Keratinocyte (primary cell): ENCODE measurements at regions not wholly inside any gene's neighbourhood (a gene's known extent, or its start where the extent isn't known, plus 50 kb on each side); places are given as distances from the start of the nearest gene placed in this dataset.
"Not testable (repeated sequence)": the region's sequence is repeated elsewhere in the genome, so short reads cannot be mapped to it uniquely, and the experiment has no call there.

Experiments used
- DNase-seq: peaks from one replicate; pipeline ENCODE4 v3.0.0-alpha.2; 2011; ENCODE audit warnings: low read depth, missing footprints, low spot score
- FAIRE-seq: peaks from 2 replicates; lab custom pipeline; 2011; peaks lifted over from hg19 to GRCh38; lab: Jason Lieb, UNC
- H2AFZ ChIP-seq: 2 replicates; pipeline ENCODE4 v1.6.0; 2012; ENCODE audit warnings: low read length, control low read depth, inconsistent platforms; ENCODE audit not compliant: control insufficient read depth
- H3K27ac ChIP-seq: 2 replicates; pipeline ENCODE4 v1.5.1; 2011; ENCODE audit warnings: low read length; ENCODE audit not compliant: control insufficient read depth, insufficient read depth
- H3K27me3 ChIP-seq: 3 replicates; pipeline ENCODE4 v1.6.0; 2011; ENCODE audit warnings: low read length; ENCODE audit not compliant: control insufficient read depth, insufficient read depth; ENCODE audit errors: extremely low read depth
- H3K36me3 ChIP-seq, 2 experiments: 2 replicates in 1 of 2; 3 replicates in 1 of 2; pipeline ENCODE4 v1.5.1; 2011; ENCODE audit warnings: low read length in 2 of 2, mild to moderate bottlenecking in 1 of 2; ENCODE audit not compliant: control insufficient read depth in 2 of 2, insufficient read depth in 2 of 2; ENCODE audit errors: extremely low read depth in 1 of 2
- H3K4me1 ChIP-seq: 3 replicates; pipeline ENCODE4 v1.5.1; 2011; ENCODE audit warnings: low read length; ENCODE audit not compliant: control insufficient read depth, insufficient read depth; ENCODE audit errors: extremely low read depth
- H3K4me2 ChIP-seq: 3 replicates; pipeline ENCODE4 v1.6.0; 2011; ENCODE audit warnings: low read depth, low read length; ENCODE audit not compliant: control insufficient read depth, insufficient read depth; ENCODE audit errors: extremely low read depth
- H3K4me3 ChIP-seq, 3 experiments: fragments of 200-600 bp in 1 of 3; sonication (generic) in 1 of 3; 2 replicates in 2 of 3; 3 replicates in 1 of 3; pipeline ENCODE4 v1.5.1; 2011 to 2016; ENCODE audit warnings: low read length in 3 of 3, mild to moderate bottlenecking in 3 of 3, control low read depth in 2 of 3, inconsistent platforms in 1 of 3, low read depth in 1 of 3, mixed read lengths in 1 of 3, mixed run types in 1 of 3, moderate library complexity in 1 of 3; ENCODE audit not compliant: control insufficient read depth in 2 of 3, insufficient read depth in 2 of 3; ENCODE audit errors: extremely low read depth in 1 of 3
- H3K79me2 ChIP-seq: 2 replicates; pipeline ENCODE4 v1.6.0; 2012; ENCODE audit warnings: low read length; ENCODE audit not compliant: control insufficient read depth, insufficient read depth
- H3K9ac ChIP-seq: 3 replicates; pipeline ENCODE4 v1.6.0; 2011; ENCODE audit warnings: low read length; ENCODE audit not compliant: control insufficient read depth, insufficient read depth; ENCODE audit errors: extremely low read depth
- H3K9me1 ChIP-seq: 3 replicates; pipeline ENCODE4 v1.6.0; 2011; ENCODE audit warnings: low read length; ENCODE audit not compliant: control insufficient read depth, insufficient read depth; ENCODE audit errors: extremely low read depth
- H3K9me3 ChIP-seq: 2 replicates; pipeline ENCODE4 v1.5.1; 2012; ENCODE audit warnings: low read depth, low read length; ENCODE audit not compliant: control insufficient read depth
- H4K20me1 ChIP-seq: 3 replicates; pipeline ENCODE4 v1.6.0; 2011; ENCODE audit warnings: low read length; ENCODE audit not compliant: control insufficient read depth, insufficient read depth; ENCODE audit errors: extremely low read depth
- CTCF ChIP-seq, 3 experiments: IDR thresholded peaks in 1 of 3; conservative IDR thresholded peaks in 1 of 3; optimal IDR thresholded peaks in 1 of 3; 2 replicates in 2 of 3; 3 replicates in 1 of 3; pipeline versions ENCODE3 to v1.5.1; 2011; ENCODE audit warnings: low read length in 3 of 3, mild to moderate bottlenecking in 3 of 3, moderate library complexity in 2 of 3, control low read depth in 1 of 3, inconsistent platforms in 1 of 3; ENCODE audit not compliant: insufficient read depth in 2 of 3; ENCODE audit errors: extremely low read depth in 1 of 3
- EZH2 ChIP-seq: IDR thresholded peaks from one replicate; pipeline ENCODE4 v1.6.1; 2012; ENCODE audit warnings: inconsistent platforms, mild to moderate bottlenecking, low read length, moderate library complexity
- dilution Hi-C: fragments of 300-500 bp; cut with MboI; formaldehyde crosslinking; loops from one replicate; pipeline ENCODE4 v1.7.0; 2020; ENCODE audit warnings: low sequenced_read_pairs; ENCODE audit not compliant: extremely low pct_ligation_motif_present

DNA sequence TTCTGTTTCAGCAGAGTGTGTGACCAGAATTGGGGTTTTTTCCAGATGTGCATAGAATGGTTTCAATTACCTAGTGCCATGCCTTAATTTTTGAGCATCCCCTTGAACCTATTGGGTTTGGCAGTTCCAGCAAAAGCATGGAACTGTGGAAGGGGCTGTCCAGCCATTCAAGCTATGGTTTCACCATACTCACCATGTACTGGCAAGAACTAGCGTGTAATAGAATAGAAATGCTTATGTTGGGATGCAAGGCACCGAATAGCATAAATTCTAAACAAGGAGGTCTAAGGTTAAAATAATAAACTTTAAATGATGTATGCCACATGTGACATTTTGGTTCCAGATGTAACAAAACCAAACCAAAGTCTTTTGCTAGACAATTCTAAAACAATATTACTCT is 91.4 kb downstream of the MTERF1 start:
- Histone ChIP-seq H3K9ac (no peak overlapping the region), H3K4me3 (no peak overlapping the region), H3K4me1 (no peaks in the 10 kb centered on the region), H4K20me1 (no peaks in the 10 kb centered on the region), H3K4me2 (no peak overlapping the region), H3K36me3 (no peaks in the 10 kb centered on the region), H3K9me1 (no peaks in the 10 kb centered on the region), H3K79me2 (no peaks in the 10 kb centered on the region), H3K27ac (no peak overlapping the region), H3K9me3 (no peaks in the 10 kb centered on the region), H3K27me3 (no peaks in the 10 kb centered on the region), H2AFZ (no peak overlapping the region)
- dilution Hi-C loops: no loop called here
- FAIRE-seq (no peak), DNase-seq (no peak)
- TF ChIP-seq CTCF (optimal IDR thresholded peaks at IDR 0.05 in 1 of 3, IDR thresholded peaks at IDR 0.05 in 1 of 3, conservative IDR thresholded peaks at IDR 0.05 in 1 of 3; ENCODE audit: extremely low read depth in 1 of 3, insufficient read depth in 2 of 3, low read length in 3 of 3) (no peak), EZH2 (no peak)

- no peaks in the 10 kb centered on the region for H3K27me3 ChIP-seq
- no peak overlapping the region for H3K4me3 ChIP-seq
- H3K9me1 ChIP-seq: no peaks in the 10 kb centered on the region
- no peaks in the 10 kb centered on the region for H3K79me2 ChIP-seq
- no peak for DNase-seq
- no peak overlapping the region for H3K9ac ChIP-seq
- no peaks in the 10 kb centered on the region for H4K20me1 ChIP-seq
- dilution Hi-C loops: no loop called here
- no peak overlapping the region for H3K4me2 ChIP-seq
- TF ChIP-seq EZH2 (no peak), CTCF (optimal IDR thresholded peaks at IDR 0.05 in 1 of 3, IDR thresholded peaks at IDR 0.05 in 1 of 3, conservative IDR thresholded peaks at IDR 0.05 in 1 of 3; ENCODE audit: extremely low read depth in 1 of 3, insufficient read depth in 2 of 3, low read length in 3 of 3) (no peak)
- no peak overlapping the region for H2AFZ ChIP-seq
- H3K9me3 ChIP-seq: no peaks in the 10 kb centered on the region
- H3K4me1 ChIP-seq: no peaks in the 10 kb centered on the region
- no peak overlapping the region for H3K27ac ChIP-seq
- no peaks in the 10 kb centered on the region for H3K36me3 ChIP-seq
- FAIRE-seq: no peak
Measured at GRCh38 chr7:91789558-91789957, 90.9 kb downstream of the MTERF1 start.

- FAIRE-seq, DNase-seq, H3K27ac ChIP-seq, H3K79me2 ChIP-seq, H3K36me3 ChIP-seq, H3K9me3 ChIP-seq, H3K27me3 ChIP-seq, H3K9me1 ChIP-seq, H3K4me1 ChIP-seq, H3K9ac ChIP-seq, H3K4me3 ChIP-seq, dilution Hi-C loops, H3K4me2 ChIP-seq, H2AFZ ChIP-seq, H4K20me1 ChIP-seq: not testable (repeated sequence)
Measured at GRCh38 chr7:91790646-91791045, 89.9 kb downstream of the MTERF1 start.
